ENCODE measurements at regions not wholly inside any gene's neighbourhood (a gene's known extent, or its start where the extent isn't known, plus 50 kb on each side); places are given as distances from the start of the nearest gene placed in this dataset.

DNA sequence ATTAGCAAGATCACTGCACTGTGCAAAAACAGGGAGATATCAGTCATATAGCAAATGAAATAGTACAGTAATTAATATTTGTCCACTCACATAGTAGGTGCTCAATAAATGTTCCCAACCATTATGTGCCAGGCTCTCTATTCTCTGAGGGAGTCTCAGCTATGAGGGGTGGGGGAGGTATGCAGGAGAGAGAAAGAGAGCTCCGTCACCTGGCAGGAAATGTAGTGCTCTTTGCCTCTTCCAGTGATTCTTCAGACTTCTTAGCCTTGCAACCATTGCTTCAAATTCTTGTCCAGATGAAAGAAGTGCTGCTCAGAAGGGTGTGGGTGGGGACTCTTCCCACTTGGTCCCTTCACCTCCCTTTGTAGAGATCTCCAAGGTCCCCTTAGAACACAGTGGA lies 84.5 kb upstream of the SPRY1 start:
- no peak for DNase-seq (ENCODE audit: low read depth)
- TF ChIP-seq, protein P1, sequence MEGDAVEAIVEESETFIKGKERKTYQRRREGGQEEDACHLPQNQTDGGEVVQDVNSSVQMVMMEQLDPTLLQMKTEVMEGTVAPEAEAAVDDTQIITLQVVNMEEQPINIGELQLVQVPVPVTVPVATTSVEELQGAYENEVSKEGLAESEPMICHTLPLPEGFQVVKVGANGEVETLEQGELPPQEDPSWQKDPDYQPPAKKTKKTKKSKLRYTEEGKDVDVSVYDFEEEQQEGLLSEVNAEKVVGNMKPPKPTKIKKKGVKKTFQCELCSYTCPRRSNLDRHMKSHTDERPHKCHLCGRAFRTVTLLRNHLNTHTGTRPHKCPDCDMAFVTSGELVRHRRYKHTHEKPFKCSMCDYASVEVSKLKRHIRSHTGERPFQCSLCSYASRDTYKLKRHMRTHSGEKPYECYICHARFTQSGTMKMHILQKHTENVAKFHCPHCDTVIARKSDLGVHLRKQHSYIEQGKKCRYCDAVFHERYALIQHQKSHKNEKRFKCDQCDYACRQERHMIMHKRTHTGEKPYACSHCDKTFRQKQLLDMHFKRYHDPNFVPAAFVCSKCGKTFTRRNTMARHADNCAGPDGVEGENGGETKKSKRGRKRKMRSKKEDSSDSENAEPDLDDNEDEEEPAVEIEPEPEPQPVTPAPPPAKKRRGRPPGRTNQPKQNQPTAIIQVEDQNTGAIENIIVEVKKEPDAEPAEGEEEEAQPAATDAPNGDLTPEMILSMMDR (IDR thresholded peaks at IDR 0.05; ENCODE audit: insufficient read depth, low read depth, low read length, missing control alignments) = no peak
- H3K4me3 ChIP-seq (ENCODE audit: low read length) = no peak overlapping the region

DNA sequence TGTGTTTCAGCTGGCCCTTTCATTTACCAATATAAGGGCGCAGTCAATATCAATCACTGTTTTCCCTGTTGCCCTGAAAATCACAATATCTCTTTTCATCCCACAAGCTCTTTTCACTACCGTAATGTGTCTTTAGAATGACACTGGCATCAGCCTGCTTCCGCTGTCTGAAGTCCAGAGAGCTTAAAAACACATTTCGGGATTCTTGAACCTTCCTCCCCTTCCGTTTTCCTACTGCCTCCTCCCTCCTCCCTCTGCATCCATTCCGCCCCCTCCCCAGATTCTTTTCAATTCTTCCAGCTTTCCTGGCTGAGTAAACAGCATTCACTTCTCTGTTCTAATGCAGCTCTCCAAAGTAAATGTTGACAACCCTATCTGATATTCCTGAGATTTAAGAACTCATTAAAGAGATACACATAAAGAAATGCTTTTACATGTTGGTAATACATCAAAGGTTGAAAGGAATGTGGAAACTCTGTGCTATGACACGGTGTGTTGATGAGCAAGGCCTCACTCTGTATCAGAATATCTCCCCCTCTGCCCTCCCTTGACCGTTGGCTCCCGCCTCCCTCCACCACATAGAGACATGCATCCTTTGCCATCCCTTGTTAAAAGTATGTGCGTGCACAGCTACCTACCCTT lies 83.5 kb upstream of the SPRY1 start:
- no peak for DNase-seq (ENCODE audit: low read depth)
- TF ChIP-seq, protein P1 (IDR thresholded peaks at IDR 0.05; ENCODE audit: insufficient read depth, low read depth, low read length, missing control alignments) = no peak
- H3K4me3 ChIP-seq (ENCODE audit: low read length) = no peak overlapping the region

DNA sequence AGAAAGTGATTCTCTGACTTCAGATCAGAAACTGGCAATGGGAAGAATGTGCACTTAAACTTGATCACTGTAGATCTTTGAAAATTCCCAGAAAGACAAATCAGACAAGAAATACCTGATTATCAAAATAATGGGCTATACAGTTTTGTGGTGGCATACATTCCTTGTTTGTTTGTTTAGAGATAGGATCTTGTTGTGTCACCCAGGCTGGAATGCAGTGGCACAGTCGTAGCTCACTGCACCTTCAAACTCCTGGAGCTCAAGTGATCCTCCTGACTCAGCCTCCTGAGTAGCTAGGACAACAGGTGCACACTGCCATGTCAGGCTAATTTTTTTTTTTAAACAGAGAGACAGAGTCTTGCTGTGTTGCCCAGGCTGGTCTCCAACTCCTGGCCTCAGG lies 81.0 kb upstream of the SPRY1 start:
- TF ChIP-seq, protein P1 (IDR thresholded peaks at IDR 0.05; ENCODE audit: insufficient read depth, low read depth, low read length, missing control alignments) = no peak
- peak; percentile 22 for DNase-seq (ENCODE audit: low read depth)
- no peak overlapping the region for H3K4me3 ChIP-seq (ENCODE audit: low read length)

DNA sequence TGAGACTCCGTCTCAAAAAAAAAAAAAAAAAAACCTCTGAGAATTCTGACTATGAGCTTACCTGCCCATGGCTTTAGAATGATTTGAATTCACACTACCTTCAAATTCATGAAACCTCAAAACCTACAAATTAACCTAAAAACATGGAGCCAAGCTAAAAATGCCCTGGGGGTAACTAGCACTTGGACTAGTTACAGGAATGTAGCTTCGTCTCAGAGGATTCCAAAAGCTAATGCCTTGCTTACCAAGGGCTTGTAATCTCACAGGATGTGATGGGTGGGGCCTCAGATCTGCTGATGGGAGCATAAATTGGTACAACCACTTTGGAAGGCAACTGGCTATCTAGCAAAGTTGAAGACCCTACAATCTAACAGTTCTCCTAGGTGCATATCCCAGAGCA lies 79.4 kb upstream of the SPRY1 start:
- H3K4me3 ChIP-seq (ENCODE audit: low read length) = no peak overlapping the region
- TF ChIP-seq, protein P1 (IDR thresholded peaks at IDR 0.05; ENCODE audit: insufficient read depth, low read depth, low read length, missing control alignments) = no peak
- DNase-seq (ENCODE audit: low read depth) = no peak

DNA sequence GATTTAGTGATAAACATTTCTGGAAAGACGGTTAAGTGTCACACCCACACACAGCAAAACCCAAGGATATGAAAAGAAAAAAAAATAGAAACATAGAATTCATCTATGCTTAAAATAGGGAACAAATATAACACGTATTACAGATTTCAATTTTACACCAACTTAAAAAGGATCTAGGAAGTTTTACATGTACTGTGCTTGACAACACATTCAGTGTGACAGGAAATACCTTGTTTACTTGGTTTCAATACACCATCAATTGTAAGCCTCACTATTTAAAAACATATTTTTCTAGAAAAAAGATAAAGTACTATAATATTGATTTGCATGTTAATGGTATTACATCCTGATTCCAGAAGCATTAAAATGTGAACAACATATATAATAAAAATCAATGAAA lies 77.0 kb upstream of the SPRY1 start:
- H3K4me3 ChIP-seq (ENCODE audit: low read length) = no peak overlapping the region
- DNase-seq (ENCODE audit: low read depth) = no peak

DNA sequence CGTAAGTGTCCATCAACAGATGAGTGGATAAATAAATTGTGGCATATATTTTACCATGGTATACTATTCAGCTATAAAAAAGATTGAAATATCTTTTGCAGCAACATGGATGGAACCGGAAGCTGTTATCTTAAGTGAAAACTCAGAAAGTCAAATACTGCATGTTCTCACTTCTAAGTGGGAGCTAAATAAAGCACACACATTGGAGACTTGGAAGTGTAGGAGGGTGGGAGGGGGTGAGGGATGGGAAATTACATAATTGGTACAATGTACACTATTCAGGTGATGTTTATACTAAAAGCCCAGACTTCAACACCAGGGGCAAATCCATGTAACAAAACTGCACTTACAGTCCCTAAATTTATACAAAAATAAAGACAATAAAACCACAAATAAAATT lies 72.6 kb upstream of the SPRY1 start:
- H3K4me3 ChIP-seq (ENCODE audit: low read length) = no peak overlapping the region
- DNase-seq (ENCODE audit: low read depth) = no peak
- TF ChIP-seq, protein P1 (IDR thresholded peaks at IDR 0.05; ENCODE audit: insufficient read depth, low read depth, low read length, missing control alignments) = no peak

More for the DNA sequence above, 77.0 kb upstream of the SPRY1 start:
- TF ChIP-seq, protein P1 (IDR thresholded peaks at IDR 0.05; ENCODE audit: insufficient read depth, low read depth, low read length, missing control alignments) = no peak

DNA sequence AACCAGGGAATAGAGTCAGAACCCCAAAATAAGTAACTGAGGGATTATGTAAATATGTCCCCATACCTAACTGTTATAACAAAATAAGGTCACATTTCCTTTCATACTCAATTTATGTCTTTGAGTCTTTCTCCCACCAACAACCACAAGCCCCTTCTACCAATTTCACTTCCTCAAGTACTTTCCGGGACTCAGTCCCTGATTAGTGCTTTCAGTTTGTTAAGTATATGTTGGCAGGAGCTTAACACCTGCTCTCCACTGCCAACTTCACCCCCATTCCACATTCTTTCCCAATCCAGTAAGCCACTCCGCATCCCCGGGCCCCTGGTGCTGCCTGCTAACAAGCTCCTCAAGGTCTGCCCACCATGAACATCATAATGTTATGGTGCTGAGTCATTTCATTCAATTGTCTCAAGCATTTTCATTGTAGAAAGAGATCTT lies 71.3 kb upstream of the SPRY1 start:
- DNase-seq (ENCODE audit: low read depth) = no peak
- TF ChIP-seq, protein P1 (IDR thresholded peaks at IDR 0.05; ENCODE audit: insufficient read depth, low read depth, low read length, missing control alignments) = no peak
- H3K4me3 ChIP-seq (ENCODE audit: low read length) = no peak overlapping the region

Measured in epithelial cell of esophagus (primary cell).